Prostate gland (tissue), 2 donors: ENCODE measurements at regions not wholly inside any gene's neighbourhood (a gene's known extent, or its start where the extent isn't known, plus 50 kb on each side); places are given as distances from the start of the nearest gene placed in this dataset.
"Not testable (repeated sequence)": the region's sequence is repeated elsewhere in the genome, so short reads cannot be mapped to it uniquely, and the experiment has no call there.

ENCODE experiments used
- DNase-seq: peaks from one replicate; pipeline ENCODE4 v3.0.0-alpha.2; 2019; ENCODE audit warnings: low spot score
- H3K27ac ChIP-seq, 2 donors: fragments of 200-600 bp; sonication (generic); 2 replicates each; pipeline ENCODE4 v1.5.1; 2017 to 2019
- H3K27me3 ChIP-seq: fragments of 200-600 bp; sonication (generic); replicated peaks from 2 replicates; pipeline ENCODE4 v1.5.1; 2019; ENCODE audit not compliant: insufficient read depth
- H3K36me3 ChIP-seq, 2 donors: fragments of 200-600 bp; sonication (generic); 1 replicate in 1 of 2; 2 replicates in 1 of 2; pipeline versions ENCODE4 v1.5.1 to v1.8.1; 2017 to 2019
- H3K4me1 ChIP-seq: fragments of 200-600 bp; sonication (generic); replicated peaks from 2 replicates; pipeline ENCODE4 v1.5.1; 2019
- H3K4me3 ChIP-seq, 2 donors: fragments of 200-600 bp; sonication (generic); 2 replicates each; pipeline ENCODE4 v1.5.1; 2017 to 2019
- H3K9me3 ChIP-seq: fragments of 200-600 bp; sonication (generic); 2 replicates; pipeline ENCODE4 v1.5.1; 2017
- CTCF ChIP-seq, 4 experiments: fragments of 200-600 bp in 2 of 4; fragments of 450-650 bp in 2 of 4; sonication (generic) in 2 of 4; IDR thresholded peaks; 1 replicate in 3 of 4; 2 replicates in 1 of 4; pipeline ENCODE4 v1.5.1; 2016 to 2019; ENCODE audit warnings: antibody characterized with exemption in 4 of 4, mild to moderate bottlenecking in 2 of 4, moderate library complexity in 2 of 4
- POLR2A ChIP-seq: fragments of 450-650 bp; IDR thresholded peaks from one replicate; pipeline ENCODE4 v1.6.1; 2016; ENCODE audit warnings: antibody characterized with exemption, mild to moderate bottlenecking
- POLR2AphosphoS5 ChIP-seq: sonication (generic); formaldehyde crosslinking; IDR thresholded peaks from one replicate; pipeline ENCODE4 v1.6.1; 2017; ENCODE audit warnings: antibody characterized with exemption
- WGBS: methylation state at CpG from one replicate; pipeline ENCODE4 v1.1.5; 2018; 5-methylcytosine and 5-hydroxymethylcytosine counted together
- intact Hi-C: fragments of 100-400 bp; cut with DNase I; formaldehyde crosslinking; loops from one replicate; pipeline ENCODE4 v1.14.2; 2022

- Histone ChIP-seq H3K4me1 (no peaks in the 10 kb centered on the region), H3K4me3 (no peak overlapping the region), H3K27ac (no peak overlapping the region), H3K27me3 (no peaks in the 10 kb centered on the region), H3K36me3 (no peaks in the 10 kb centered on the region), H3K9me3 (no peaks in the 10 kb centered on the region)
- WGBS, result 62% methylated on average over 1 of the region's 1 CpG
- DNase-seq, result no peak
- TF ChIP-seq POLR2AphosphoS5, result no peak
- intact Hi-C loops, result no loop called here
Measured at GRCh38 chr9:87014436-87014835, 67.1 kb upstream of the GAS1 start.

GRCh38 chr9:87016681-87017080 is 69.4 kb upstream of the GAS1 start:
- 94% methylated on average over 3 of the region's 3 CpGs for WGBS
- H3K9me3 ChIP-seq, result no peaks in the 10 kb centered on the region
- TF ChIP-seq POLR2A (no peak), CTCF (IDR thresholded peaks at IDR 0.05) (no peak), POLR2AphosphoS5 (no peak)
- intact Hi-C loops, result no loop called here
- H3K27me3 ChIP-seq, result no peaks in the 10 kb centered on the region
- no peak overlapping the region for H3K27ac ChIP-seq
- no peaks in the 10 kb centered on the region for H3K36me3 ChIP-seq
- no peak for DNase-seq
- no peak overlapping the region for H3K4me3 ChIP-seq
- no peaks in the 10 kb centered on the region for H3K4me1 ChIP-seq

GRCh38 chr9:87020169-87020950 is 73.1 kb upstream of the GAS1 start:
- 61% methylated on average over 4 of the region's 4 CpGs for WGBS

GRCh38 chr9:87022178-87022577 is 74.9 kb upstream of the GAS1 start:
- H3K27ac ChIP-seq, result no peak overlapping the region
- no peak overlapping the region for H3K4me3 ChIP-seq
- H3K9me3 ChIP-seq, result no peaks in the 10 kb centered on the region
- TF ChIP-seq POLR2AphosphoS5 (no peak), POLR2A (no peak), CTCF (IDR thresholded peaks at IDR 0.05) (no peak)
- H3K4me1 ChIP-seq, result no peaks in the 10 kb centered on the region
- WGBS, result 96% methylated on average over 1 of the region's 1 CpG
- no peaks in the 10 kb centered on the region for H3K36me3 ChIP-seq
- intact Hi-C loops, result no loop called here
- H3K27me3 ChIP-seq, result no peaks in the 10 kb centered on the region
- no peak for DNase-seq

More at GRCh38 chr9:87020169-87020950, 73.1 kb upstream of the GAS1 start:
- intact Hi-C loops, result no loop called here
- Histone ChIP-seq H3K9me3 (no peaks in the 10 kb centered on the region), H3K27me3 (no peaks in the 10 kb centered on the region), H3K4me1 (no peaks in the 10 kb centered on the region), H3K36me3 (no peaks in the 10 kb centered on the region), H3K27ac (no peak overlapping the region), H3K4me3 (no peak overlapping the region)
- no peak for DNase-seq
- TF ChIP-seq CTCF (IDR thresholded peaks at IDR 0.05) (no peak), POLR2A (no peak), POLR2AphosphoS5 (no peak)

GRCh38 chr9:87026204-87026603 is 78.9 kb upstream of the GAS1 start:
- Histone ChIP-seq H3K36me3 (no peaks in the 10 kb centered on the region), H3K4me1 (no peaks in the 10 kb centered on the region), H3K27ac (no peak overlapping the region), H3K27me3 (no peaks in the 10 kb centered on the region), H3K9me3 (no peaks in the 10 kb centered on the region), H3K4me3 (no peak overlapping the region)
- TF ChIP-seq POLR2A (no peak), CTCF (IDR thresholded peaks at IDR 0.05) (no peak), POLR2AphosphoS5 (no peak)
- intact Hi-C loops, result no loop called here
- no peak for DNase-seq

GRCh38 chr9:87028836-87029235 is 81.5 kb upstream of the GAS1 start:
- H3K27ac ChIP-seq, H3K27me3 ChIP-seq, H3K36me3 ChIP-seq, H3K9me3 ChIP-seq, H3K4me1 ChIP-seq, DNase-seq, intact Hi-C loops, H3K4me3 ChIP-seq: not testable (repeated sequence)
- 79% methylated on average over 4 of the region's 4 CpGs for WGBS
